Adipocyte (in vitro differentiated cells): ENCODE measurements at regions not wholly inside any gene's neighbourhood (a gene's known extent, or its start where the extent isn't known, plus 50 kb on each side); places are given as distances from the start of the nearest gene placed in this dataset.
"Not testable (repeated sequence)": the region's sequence is repeated elsewhere in the genome, so short reads cannot be mapped to it uniquely, and the experiment has no call there.

Source experiments
- DNase-seq: peaks from one replicate; pipeline ENCODE4 v3.0.0-alpha.2; 2015; ENCODE audit warnings: low read depth
- H3K27me3 ChIP-seq: replicated peaks from 2 replicates; pipeline ENCODE4 v1.7.0; 2013; ENCODE audit warnings: mild to moderate bottlenecking, low read length, moderate library complexity; ENCODE audit not compliant: control insufficient read depth, insufficient read depth
- H3K36me3 ChIP-seq: 2 replicates; pipeline ENCODE4 v1.7.0; 2013; ENCODE audit warnings: low read length, mild to moderate bottlenecking, moderate library complexity; ENCODE audit not compliant: control insufficient read depth, insufficient read depth, severe bottlenecking
- H3K4me1 ChIP-seq: 2 replicates; pipeline ENCODE4 v1.7.0; 2013; ENCODE audit warnings: mild to moderate bottlenecking, low read length, moderate library complexity; ENCODE audit not compliant: control insufficient read depth, insufficient read depth
- H3K4me3 ChIP-seq: 2 replicates; pipeline ENCODE4 v1.7.0; 2013; ENCODE audit warnings: mild to moderate bottlenecking, low read length, moderate library complexity
- H3K9ac ChIP-seq: 2 replicates; pipeline ENCODE4 v1.7.0; 2013; ENCODE audit warnings: mild to moderate bottlenecking, low read length, moderate library complexity
- H3K9me3 ChIP-seq: 2 replicates; pipeline ENCODE4 v1.7.0; 2013; ENCODE audit warnings: mild to moderate bottlenecking, low read length, moderate library complexity; ENCODE audit not compliant: control insufficient read depth

DNA sequence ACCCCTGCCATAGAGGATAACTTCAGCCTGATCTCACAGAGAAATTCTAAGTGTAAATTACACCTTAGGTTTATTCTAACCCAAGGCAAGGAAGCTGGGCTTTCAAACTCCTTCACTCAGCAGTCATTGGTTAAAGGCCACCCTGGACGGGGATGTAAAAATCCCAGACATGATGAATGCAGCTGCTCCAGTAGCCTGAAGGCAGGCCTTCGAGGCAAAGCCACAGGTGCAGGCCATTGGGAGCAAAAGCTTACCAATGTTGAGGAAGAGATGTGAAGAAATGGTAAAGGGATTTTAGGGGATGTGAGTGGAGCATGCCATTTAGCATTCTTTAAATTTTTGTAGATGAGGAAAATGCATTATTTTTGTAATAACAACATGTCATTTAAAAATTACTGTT is 514.4 kb downstream of the XYLT1 start:
- Histone ChIP-seq H3K9me3 (no peaks in the 10 kb centered on the region), H3K9ac (no peak overlapping the region), H3K36me3 (no peaks in the 10 kb centered on the region), H3K27me3 (no peaks in the 10 kb centered on the region), H3K4me3 (no peak overlapping the region), H3K4me1 (no peaks in the 10 kb centered on the region)
- DNase-seq: no peak

DNA sequence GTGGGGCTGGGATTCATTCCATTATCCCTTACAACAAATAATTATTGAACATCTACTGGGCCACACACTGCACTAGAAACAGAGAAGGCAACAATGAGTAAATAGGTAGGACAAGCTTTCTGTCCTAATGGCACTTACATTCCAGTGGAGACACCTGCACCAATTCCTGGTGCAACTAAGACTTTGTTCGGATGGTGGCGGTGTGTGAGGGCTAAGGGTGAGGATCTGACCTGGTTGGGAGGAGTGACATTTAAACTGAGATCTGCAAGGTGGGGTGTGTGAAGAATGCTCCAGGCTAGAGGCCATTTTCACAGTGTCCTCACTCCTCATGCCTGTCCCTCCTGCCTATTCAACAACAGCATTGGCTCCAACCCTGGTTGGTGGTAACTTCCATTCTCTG is 510.0 kb downstream of the XYLT1 start:
- no peaks in the 10 kb centered on the region for H3K4me1 ChIP-seq
- H3K9ac ChIP-seq: no peak overlapping the region
- no peak overlapping the region for H3K4me3 ChIP-seq
- peaks cover 4% of the 10 kb centered on the region for H3K27me3 ChIP-seq
- no peak for DNase-seq
- H3K36me3 ChIP-seq: no peaks in the 10 kb centered on the region
- peaks cover 9% of the 10 kb centered on the region for H3K9me3 ChIP-seq

DNA sequence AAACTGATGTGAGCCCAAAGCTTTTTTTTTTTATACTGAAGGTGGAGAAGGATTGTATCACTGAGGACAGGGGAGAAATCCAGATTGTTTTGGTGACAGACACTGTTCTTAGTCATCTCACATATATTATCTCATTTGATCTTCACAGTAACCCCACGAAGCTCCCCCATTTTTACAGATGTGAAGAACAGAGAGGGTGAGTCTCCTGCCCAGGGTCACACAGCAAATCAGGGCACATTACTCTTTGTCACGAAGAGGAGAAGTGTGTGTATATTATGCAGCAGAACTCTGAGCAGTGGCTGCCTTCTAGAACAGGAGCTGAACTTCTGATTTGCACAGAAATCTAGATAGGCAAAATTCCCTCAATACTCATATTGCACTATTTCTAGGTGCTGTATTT is 504.3 kb downstream of the XYLT1 start:
- Histone ChIP-seq H3K36me3 (no peaks in the 10 kb centered on the region), H3K4me1 (no peaks in the 10 kb centered on the region), H3K9ac (no peak overlapping the region), H3K27me3 (peaks cover 10% of the 10 kb centered on the region), H3K4me3 (no peak overlapping the region), H3K9me3 (peaks cover 9% of the 10 kb centered on the region)
- no peak for DNase-seq

DNA sequence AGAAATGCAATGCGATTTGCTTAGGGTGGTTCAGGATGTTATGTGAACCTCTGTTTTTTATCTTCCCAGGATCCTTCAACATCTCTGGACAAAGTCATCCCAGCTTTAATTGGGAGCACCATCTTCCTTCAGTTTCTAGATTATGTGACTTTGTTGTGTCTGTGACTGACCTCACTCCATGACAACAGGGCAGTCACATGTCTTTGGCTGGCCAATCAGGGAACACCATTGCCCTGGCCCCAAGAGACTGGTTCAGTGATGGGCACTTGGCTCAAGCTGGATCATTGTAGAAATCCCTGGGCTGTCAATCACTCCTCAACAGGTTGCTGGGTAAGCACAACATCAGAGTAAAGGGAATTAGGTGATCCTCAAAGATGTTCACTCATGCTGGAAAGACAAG is 499.7 kb downstream of the XYLT1 start:
- Histone ChIP-seq H3K36me3 (no peaks in the 10 kb centered on the region), H3K4me3 (no peak overlapping the region), H3K4me1 (no peaks in the 10 kb centered on the region), H3K9ac (no peak overlapping the region), H3K9me3 (no peaks in the 10 kb centered on the region), H3K27me3 (peaks cover 6% of the 10 kb centered on the region)
- DNase-seq: no peak

DNA sequence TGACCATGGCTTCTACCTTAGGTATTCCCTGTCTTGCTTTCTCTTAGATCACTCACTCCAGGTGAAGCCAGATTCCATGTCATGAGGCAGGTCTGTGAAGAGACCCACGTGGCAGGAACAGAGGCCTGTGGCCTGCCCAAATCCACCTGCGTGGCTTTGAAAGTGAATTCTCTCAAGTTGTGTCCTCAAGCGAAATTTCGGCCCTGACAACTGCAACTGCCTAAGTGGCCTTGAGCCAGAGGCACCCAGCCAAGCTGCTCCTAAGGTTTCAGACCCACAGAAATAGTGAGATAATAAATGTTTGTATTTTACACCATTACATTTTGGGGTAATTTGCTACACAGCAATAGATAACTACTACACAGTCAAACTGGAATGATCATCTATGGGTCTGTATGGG is 497.9 kb downstream of the XYLT1 start:
- no peaks in the 10 kb centered on the region for H3K9me3 ChIP-seq
- no peak for DNase-seq
- H3K36me3 ChIP-seq: no peaks in the 10 kb centered on the region
- H3K4me1 ChIP-seq: no peaks in the 10 kb centered on the region
- no peak overlapping the region for H3K9ac ChIP-seq
- H3K4me3 ChIP-seq: no peak overlapping the region
- H3K27me3 ChIP-seq: peaks cover under 1% of the 10 kb centered on the region

DNA sequence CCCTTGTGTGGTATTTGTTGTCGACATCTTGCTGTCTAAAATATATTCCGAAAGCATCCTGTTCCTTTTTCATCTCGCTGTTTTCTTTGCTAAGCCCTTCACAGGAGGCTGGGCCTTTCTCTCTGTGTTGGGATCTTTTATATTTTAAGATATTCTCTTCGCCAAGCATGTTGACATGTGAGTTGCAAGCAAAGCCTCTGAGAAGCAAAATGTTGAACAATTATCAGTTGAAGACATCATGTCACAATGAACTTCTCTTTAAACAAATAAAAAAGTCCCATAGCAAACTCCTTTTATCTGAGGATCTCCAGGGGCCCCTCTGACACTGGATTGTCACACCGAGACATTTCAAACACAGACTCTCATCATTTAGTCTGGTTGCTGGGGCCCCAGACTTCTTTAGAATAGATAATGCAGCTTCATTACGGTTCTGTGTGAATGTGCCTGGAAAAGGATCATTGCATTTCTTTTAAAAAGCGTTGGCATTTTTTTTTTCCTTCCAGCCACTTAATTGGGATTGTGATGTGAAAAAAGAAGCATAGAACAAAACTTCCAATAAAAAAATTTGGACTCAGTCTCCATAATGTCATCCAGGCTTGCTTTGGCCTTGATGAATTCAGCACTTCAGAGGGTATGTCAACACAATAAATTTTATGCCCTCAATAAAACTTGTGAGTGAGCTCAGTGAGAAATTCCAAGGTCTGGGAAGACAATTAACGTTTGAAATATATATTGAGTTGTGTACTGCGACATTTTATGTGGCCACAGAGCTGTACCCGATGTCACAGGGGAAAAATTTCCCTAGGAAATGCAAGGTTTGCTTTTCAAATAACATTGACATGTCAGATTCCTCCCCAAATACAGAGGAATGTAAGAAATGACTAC is 496.8 kb downstream of the XYLT1 start:
- H3K4me3 ChIP-seq: no peak overlapping the region

DNA sequence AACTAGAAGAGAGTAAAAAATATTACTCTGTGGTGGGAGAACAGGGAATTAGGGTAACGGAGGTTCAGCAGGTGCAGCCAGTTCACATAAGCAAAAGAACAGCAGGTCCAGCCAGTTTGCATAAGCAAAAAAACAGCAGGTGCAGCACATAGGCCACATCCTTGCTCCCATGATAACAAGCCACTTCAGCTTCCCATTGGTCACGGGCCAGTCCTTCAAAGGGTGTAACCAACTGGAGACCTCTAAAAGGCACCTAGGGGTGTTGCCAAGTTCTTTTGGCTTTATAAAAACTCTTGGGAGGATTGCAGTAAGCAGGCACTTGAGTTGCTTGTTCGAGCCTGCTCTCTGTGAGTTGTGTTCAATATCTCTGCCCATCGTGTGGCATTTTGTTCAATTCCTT is 488.1 kb downstream of the XYLT1 start:
- DNase-seq: no peak
- no peaks in the 10 kb centered on the region for H3K36me3 ChIP-seq
- H3K9ac ChIP-seq: no peak overlapping the region
- H3K27me3 ChIP-seq: no peaks in the 10 kb centered on the region
- H3K9me3 ChIP-seq: no peaks in the 10 kb centered on the region
- no peaks in the 10 kb centered on the region for H3K4me1 ChIP-seq
- H3K4me3 ChIP-seq: no peak overlapping the region

More for the DNA sequence above, 496.8 kb downstream of the XYLT1 start:
- H3K9me3 ChIP-seq: no peaks in the 10 kb centered on the region
- H3K36me3 ChIP-seq: no peaks in the 10 kb centered on the region
- DNase-seq: no peak
- H3K4me1 ChIP-seq: no peaks in the 10 kb centered on the region
- no peak overlapping the region for H3K9ac ChIP-seq
- H3K27me3 ChIP-seq: no peaks in the 10 kb centered on the region

DNA sequence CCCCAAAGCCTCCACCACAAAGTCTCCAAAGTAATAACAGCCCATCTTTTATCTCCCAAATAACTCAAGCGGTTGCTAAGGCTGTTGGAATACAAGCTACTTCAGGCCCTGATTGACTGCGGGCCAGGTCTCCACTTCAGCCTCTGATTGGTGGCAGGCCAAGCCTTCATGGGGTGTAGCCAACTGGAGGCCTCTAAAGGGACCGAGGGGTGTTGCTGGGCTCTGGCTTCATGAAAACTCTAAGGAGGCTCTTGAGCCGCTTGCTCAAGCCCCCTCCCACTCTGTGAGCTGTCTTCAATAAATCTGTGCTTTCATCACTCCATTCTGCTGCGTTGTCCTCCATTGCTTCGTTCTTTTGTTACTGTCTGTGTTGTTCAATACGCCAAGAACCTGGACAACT is 487.2 kb downstream of the XYLT1 start:
- H3K9ac ChIP-seq: no peak overlapping the region
- H3K9me3 ChIP-seq: no peaks in the 10 kb centered on the region
- H3K27me3 ChIP-seq: no peaks in the 10 kb centered on the region
- no peak overlapping the region for H3K4me3 ChIP-seq
- no peak for DNase-seq
- no peaks in the 10 kb centered on the region for H3K36me3 ChIP-seq
- no peaks in the 10 kb centered on the region for H3K4me1 ChIP-seq

DNA sequence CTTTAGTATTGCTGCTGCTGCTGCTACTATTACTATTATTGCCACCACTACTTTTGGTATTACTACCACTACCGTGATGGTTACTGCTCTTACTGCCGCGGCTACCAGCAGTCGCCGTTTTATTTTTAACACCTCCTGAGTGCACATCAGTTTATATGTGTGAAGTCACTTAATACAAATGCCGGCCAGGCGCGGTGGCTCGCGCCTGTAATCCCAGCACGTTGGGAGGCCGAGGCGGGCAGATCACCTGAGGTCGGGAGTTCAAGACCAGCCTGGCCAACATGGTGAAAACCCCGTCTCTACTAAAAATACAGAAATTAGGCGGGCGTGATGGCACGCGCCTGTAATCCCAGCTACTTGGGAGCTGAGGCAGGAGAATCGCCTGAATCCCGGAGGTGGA is 486.7 kb downstream of the XYLT1 start:
- H3K4me1 ChIP-seq, H3K27me3 ChIP-seq, H3K4me3 ChIP-seq, H3K36me3 ChIP-seq, H3K9me3 ChIP-seq, H3K9ac ChIP-seq, DNase-seq: not testable (repeated sequence)

DNA sequence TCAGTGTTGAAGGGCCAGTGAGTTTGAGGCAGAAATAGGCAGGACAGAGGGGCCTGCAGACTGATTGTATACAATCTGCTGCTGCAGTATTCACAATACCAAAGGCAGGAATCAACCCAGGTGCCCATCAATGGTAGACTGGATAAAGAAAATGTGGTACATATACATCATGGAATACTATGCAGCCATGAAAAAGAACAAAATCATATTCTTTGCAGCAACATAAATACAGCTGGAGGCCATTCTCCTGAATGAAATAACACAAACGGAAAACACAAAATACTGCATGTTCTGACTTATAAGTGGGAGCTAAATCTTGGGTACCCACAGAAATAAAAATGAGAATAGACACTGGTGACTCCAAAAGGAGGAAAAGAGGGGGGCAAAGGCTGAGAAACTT is 485.1 kb downstream of the XYLT1 start:
- Histone ChIP-seq H3K9me3 (no peaks in the 10 kb centered on the region), H3K9ac (no peak overlapping the region), H3K4me3 (no peak overlapping the region), H3K36me3 (no peaks in the 10 kb centered on the region), H3K27me3 (no peaks in the 10 kb centered on the region), H3K4me1 (no peaks in the 10 kb centered on the region)
- no peak for DNase-seq

DNA sequence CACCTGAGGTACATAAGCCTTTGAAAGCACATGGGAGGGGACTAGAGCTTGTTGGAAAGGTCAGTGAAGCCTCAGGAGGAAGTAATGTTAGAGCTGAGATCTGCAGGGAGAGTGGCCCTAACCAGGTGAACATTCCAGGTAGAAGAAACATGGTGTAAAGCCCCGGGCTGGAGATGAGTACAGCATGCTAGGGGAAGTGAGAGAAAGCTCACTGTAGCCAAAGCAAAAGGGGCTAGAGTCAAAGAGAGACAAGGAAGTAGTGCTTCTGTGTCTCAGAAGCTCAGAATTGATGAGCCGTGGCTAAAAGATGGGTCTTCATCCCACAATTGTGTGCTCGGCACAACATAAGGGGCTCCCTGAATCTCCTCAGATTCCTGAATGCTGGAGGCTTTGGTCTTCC is 481.8 kb downstream of the XYLT1 start:
- DNase-seq: no peak
- H3K9me3 ChIP-seq: no peaks in the 10 kb centered on the region
- H3K9ac ChIP-seq: no peak overlapping the region
- peaks cover 12% of the 10 kb centered on the region for H3K27me3 ChIP-seq
- H3K4me1 ChIP-seq: no peaks in the 10 kb centered on the region
- H3K4me3 ChIP-seq: no peak overlapping the region
- H3K36me3 ChIP-seq: no peaks in the 10 kb centered on the region

DNA sequence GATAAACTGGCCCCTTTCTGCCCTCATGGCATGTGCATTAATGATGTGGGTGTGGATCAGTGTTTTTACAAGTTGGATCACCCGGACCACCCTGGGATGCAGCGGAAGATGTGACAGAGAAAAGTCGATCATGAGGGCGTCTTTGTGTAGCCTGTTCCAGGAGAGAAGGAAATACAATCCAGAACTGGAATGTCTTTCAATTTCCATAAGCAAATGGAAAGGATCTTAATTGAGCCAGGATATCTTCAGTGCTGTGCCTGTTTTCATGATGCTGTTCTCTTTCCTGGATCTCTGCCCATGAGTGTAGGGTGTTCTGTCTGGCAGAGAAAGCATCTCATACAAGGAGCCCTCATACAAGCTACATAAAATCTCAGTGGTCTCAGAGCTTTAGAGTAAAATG is 481.4 kb downstream of the XYLT1 start:
- no peaks in the 10 kb centered on the region for H3K36me3 ChIP-seq
- no peak overlapping the region for H3K9ac ChIP-seq
- H3K9me3 ChIP-seq: no peaks in the 10 kb centered on the region

More for the DNA sequence above, 481.4 kb downstream of the XYLT1 start:
- no peak overlapping the region for H3K4me3 ChIP-seq
- no peak for DNase-seq
- H3K4me1 ChIP-seq: no peaks in the 10 kb centered on the region
- peaks cover 12% of the 10 kb centered on the region for H3K27me3 ChIP-seq
